GM21423 (cell line): ENCODE measurements at regions not wholly inside any gene's neighbourhood (a gene's known extent, or its start where the extent isn't known, plus 50 kb on each side); places are given as distances from the start of the nearest gene placed in this dataset.
A peak's percentile ranks its signal among the peaks of the same experiment; 100 is the strongest.
"Not testable (repeated sequence)": the region's sequence is repeated elsewhere in the genome, so short reads cannot be mapped to it uniquely, and the experiment has no call there.

Source experiments
- ATAC-seq: cut with Tn5 transposase; IDR thresholded peaks from one replicate; pipeline ENCODE4 v1.9.1; 2021; ENCODE audit warnings: mild to moderate bottlenecking, moderate library complexity; ENCODE audit not compliant: unreplicated experiment

DNA sequence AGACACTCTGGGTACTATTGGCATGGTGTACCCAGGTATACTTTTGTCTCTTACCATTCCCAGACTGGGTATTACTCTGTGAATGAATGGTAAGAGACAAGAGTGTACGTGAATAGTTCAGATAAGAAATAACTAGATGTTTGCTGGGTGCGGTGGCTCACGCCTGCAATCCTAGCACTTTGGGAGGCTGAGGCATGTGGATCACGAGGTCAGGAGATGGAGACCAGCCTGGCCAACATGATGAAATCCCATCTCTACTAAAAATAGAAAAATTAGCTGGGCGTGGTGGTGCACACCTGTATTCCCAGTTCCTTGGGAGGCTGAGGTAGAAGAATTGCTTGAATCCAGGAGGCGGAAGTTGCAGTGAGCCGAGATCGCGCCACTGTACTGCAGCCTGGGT, 75.8 kb upstream of the VKORC1L1 start:
- ATAC-seq = not testable (repeated sequence)

DNA sequence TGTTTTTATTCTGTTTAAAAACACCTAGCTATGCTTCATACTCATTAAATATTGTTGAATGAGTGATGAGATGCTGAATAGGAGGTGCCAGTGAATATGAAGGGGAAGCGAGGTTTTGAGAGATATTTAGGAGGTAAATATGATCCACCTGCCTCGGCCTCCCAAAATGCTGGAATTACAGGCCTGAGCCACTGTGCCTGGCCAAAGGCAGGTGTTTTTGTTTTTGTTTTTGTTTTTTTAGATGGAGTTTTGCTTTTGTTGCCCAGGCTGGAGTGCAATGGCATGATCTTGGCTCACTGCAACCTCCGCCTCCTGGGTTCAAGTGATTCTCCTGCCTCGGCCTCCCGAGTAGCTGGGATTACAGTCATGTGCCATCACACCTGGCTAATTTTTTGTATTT, 75.3 kb upstream of the VKORC1L1 start:
- not testable (repeated sequence) for ATAC-seq

- peak; percentile 95 for ATAC-seq
Measured at GRCh38 chr7:65798111-65799075, 74.5 kb upstream of the VKORC1L1 start.

- not testable (repeated sequence) for ATAC-seq
Measured at GRCh38 chr7:65800191-65800590, 72.7 kb upstream of the VKORC1L1 start.

GRCh38 chr7:65800890-65801341, 72.0 kb upstream of the VKORC1L1 start:
- ATAC-seq = no peak

- ATAC-seq = no peak
Measured at GRCh38 chr7:65804887-65805286, 68.0 kb upstream of the VKORC1L1 start.

DNA sequence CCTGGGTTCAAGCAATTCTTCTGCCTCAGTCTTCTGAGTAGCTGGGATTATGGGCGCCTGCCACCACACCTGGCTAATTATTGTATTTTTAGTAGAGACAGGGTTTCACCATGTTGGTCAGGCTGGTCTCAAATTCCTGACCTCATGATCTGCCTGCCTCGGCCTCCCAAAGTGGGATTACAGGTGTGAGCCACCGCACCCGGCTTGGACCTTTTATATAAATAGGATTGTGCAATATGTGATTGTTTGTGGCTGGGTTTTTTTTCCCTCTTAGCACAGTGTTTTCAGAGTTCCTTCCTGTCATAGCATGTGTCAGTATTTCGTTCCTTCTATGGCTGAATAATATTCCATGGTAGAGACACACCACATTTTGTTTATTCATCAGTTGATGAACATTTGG, 65.8 kb upstream of the VKORC1L1 start:
- ATAC-seq = not testable (repeated sequence)

GRCh38 chr7:65809259-65809981, 63.5 kb upstream of the VKORC1L1 start:
- ATAC-seq = peak; percentile 90

DNA sequence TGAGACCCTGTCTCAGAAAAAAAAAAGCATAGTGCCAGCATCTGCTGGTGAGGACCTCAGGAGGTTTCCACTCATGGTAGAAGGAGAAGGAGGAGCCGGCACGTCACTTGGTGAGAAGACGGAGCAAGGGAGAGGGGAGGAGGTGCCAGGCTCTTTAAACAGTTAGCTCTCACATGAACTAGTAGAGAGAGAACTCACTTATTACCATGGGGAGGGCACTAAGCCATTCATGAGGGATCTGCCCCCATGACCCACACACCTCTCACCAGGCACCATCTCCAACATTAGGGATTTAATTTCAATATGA, 62.9 kb upstream of the VKORC1L1 start:
- ATAC-seq = no peak

DNA sequence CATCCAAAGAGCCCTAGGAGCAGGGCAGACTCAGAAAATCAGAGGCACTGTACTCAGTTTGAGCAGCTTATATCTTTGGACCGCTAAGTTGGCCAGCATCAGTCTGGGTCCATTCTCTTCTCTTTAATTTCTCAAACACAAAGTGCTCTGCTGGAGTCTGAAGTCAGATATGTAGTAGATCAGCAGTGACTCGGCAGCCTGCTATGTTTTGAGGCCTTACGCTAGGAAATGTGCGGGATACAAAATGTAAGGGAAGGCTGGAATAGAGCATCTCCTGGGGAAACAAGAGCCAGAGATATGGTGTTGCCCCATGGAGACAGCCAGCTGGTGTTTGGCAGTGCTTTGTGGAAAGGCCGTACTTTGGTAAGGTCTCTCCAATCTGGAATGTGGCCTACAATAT, 60.6 kb upstream of the VKORC1L1 start:
- no peak for ATAC-seq

DNA sequence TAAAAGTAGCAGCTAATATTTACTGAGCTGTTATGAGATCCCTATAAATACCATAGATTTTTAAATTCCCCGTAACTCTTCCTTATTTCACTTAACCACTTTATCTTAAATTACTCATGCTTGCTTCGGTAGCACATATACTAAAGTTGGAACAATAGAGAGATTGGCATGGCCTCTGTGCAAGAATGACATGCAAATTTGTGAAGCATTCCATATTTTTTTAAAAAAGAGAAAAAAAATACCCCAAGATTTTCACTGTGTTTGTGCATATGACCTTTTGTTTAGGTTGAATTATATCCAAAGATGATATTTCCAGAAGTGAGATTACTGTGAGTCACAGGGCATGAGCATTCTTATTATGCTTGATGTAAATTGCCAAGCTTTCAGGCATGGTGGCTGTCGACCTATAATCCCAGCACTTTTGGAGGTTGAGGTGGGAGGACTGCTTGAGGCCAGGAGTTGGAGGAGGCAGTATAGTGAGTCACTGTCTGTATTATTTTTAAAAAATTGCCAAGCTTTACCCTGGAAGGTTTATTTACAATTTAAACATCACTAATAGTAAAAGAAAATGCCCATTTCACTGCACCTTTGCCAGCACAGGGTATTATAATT, 58.2 kb upstream of the VKORC1L1 start:
- not testable (repeated sequence) for ATAC-seq

- ATAC-seq = no peak
Measured at GRCh38 chr7:65820287-65820950, 52.5 kb upstream of the VKORC1L1 start.
